ENCODE measurements at regions not wholly inside any gene's neighbourhood (a gene's known extent, or its start where the extent isn't known, plus 50 kb on each side); places are given as distances from the start of the nearest gene placed in this dataset.

DNA sequence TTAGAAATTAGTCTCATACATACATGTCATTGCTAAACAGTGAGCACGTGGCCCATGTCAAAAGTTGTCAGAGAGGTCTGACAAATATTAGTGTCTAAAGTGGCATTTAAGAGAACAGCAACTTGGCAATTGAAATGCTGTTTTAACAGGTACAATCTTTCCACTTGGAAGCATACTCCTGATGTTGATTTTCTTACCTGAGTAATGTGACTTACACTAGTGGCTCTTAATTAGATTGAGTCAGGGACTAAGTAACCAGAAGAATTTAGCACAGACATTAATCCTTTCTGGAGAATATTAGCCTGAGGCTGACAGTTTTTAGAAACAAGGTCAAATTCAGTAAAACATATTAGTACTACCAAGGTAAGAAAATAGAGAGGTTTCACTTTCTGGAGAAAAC is 357.0 kb upstream of the ZNF608 start:
- no peak for DNase-seq

DNA sequence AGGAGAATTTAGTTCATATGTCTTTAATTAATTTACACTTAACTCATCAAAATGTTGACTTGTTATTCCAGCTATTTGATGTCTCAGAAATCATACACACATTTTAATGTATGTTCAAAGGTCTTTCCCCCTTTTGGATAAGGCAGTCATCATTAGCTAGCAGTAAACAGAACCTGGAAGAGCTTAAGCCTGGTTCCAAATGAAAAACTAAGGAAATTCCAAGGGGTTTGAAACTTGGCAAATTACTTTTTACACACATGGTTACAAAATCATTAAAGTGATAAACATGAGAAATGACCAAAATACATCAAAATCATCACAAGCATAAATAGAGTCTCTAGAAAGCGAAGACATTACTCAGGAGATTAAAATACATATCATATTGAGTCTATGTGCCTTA is 359.8 kb upstream of the ZNF608 start:
- DNase-seq: no peak

DNA sequence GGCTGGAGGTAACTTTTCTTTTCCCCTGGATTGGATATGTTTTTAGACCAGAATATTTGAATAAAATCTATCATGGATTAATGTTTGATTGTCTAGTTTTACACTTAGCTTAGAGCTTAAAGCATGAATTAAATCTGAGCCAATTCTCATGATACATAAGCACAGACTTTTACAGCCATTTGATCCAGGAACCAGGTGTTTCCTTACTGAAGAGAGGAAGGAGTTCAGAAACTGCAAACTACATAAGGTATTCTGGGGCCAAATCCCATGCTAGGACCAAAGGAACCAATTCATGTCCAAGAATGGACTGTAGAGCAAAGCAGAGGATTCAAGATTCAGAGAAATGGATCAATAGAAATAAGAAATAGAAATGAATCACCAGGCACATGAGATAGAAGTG is 360.4 kb upstream of the ZNF608 start:
- DNase-seq: no peak

DNA sequence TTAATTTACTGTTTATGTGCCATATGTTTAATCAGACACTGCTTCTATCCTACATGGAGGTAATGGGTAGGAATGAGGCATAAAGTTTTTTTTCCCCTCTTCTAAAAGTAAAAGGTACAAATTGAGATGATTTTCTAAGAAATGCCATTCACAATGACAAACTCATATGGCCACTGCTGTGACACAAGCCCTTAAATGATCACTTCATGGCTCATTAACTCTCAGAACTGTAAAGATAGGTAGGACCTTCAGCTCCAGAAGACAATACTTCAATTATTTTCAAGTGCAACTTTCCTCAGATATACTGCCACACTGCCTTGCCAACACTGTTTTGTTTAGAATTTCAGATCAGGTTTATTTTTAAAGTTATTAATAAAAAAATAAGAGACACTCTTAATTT is 362.9 kb upstream of the ZNF608 start:
- no peak for DNase-seq

DNA sequence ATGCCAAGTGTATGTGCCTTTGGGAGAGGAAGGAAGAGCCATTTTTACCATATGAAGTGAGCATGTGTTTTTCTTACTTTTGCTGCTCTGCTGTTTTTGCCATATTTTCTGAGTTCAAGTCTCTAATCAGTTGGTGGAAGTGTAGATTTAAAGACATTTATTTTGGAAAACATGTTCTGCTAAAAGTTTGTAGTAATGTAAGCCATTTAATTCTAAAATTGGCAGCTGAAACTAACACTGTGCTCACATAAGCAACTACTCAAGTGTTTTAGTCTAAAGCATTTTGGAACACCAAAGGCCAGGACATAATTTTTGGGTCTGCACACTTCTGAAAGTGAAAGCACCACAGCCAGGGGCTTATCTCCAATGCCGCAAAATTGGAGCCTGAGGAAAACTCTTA is 363.4 kb upstream of the ZNF608 start:
- no peak for DNase-seq

DNA sequence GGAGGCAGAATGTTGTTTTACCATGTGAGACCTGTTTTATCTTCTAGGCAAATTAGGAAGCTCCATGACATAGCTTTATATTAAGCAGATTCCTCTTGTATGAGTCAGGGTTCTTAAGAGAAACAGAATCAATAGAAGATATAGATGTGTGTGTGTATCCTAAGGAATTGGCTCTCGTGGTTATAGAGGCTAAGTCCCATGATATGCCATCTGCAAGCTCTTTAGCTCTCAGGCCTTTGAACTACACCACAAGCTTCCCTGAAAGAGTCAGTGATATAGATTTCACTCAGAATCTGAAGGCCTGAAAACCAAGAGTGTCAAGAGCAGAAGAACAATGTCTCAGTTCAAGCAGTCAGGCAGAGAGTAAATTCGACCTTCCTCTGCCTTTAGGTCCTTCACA is 365.8 kb upstream of the ZNF608 start:
- no peak for DNase-seq

DNA sequence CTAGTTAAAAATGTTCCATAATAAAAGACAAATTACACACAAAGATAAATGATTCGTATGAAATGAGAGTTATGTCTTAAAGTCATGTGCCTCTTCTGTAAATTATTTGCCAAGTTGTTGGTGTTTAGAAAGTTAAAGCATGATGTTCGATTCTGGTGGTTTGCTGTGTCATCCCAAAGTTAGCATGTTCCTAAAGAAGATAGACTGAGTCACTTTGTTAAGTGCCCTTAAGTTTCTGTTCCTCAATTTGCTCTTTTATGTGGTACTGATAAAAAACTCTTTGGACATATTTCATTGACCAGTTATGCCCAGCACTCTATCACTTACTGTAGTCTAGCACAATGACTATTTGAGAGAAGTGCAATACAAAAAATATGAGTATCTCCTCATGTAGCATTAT is 366.9 kb upstream of the ZNF608 start:
- DNase-seq: no peak

DNA sequence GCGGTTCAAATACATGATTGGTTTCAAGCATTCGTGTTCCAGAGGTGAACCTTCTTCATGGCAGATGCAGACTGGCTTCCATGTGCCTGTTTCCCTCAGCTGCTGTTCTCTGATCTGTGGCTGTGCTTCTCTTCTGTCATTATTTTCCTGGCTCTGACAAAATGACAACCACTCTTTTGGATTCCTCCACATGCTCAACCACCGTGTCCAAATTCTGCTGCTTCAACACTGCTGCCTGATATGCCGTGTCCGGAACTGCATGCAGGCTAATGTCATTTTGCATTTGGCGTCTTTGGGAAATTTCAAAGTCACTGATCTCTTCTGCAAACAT is 368.7 kb upstream of the ZNF608 start:
- no peak for DNase-seq

DNA sequence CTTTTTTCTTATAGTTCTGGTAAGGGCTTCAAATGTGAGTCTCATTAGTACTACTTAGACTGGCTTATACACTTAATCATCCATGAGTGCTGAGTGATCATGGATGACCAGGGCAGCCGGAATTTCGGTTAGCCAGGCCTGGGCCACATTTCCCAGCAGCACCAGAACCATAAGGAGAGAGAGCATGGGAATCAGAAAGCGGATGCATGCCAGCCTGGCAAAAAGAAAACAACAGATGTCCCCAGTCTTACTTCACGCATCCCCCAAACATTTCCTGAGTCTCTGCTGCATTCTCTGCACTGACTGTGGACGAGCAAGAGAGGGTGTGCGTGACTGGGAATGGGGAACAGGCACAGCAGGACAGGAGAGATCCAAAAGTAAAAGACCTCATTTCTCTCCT is 371.1 kb upstream of the ZNF608 start:
- DNase-seq: no peak

DNA sequence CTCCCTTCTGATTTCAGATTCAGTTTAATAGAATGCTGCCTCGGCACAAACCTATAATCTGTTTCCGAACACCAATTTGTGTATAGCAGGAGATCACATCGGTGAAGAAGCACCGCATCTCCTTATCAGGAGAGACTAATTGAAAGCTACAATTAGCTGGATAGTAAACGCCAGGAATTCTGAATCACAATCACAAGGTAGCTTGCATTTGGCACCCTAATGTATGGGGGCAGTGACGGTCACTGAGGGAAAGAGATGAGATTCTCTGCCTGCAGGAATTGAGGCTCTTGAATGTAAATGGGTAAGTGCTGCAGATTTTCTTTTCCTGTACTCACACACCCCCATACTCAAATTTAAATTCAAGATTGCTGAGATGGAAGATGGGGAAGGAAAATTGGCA is 373.6 kb upstream of the ZNF608 start:
- DNase-seq: no peak

DNA sequence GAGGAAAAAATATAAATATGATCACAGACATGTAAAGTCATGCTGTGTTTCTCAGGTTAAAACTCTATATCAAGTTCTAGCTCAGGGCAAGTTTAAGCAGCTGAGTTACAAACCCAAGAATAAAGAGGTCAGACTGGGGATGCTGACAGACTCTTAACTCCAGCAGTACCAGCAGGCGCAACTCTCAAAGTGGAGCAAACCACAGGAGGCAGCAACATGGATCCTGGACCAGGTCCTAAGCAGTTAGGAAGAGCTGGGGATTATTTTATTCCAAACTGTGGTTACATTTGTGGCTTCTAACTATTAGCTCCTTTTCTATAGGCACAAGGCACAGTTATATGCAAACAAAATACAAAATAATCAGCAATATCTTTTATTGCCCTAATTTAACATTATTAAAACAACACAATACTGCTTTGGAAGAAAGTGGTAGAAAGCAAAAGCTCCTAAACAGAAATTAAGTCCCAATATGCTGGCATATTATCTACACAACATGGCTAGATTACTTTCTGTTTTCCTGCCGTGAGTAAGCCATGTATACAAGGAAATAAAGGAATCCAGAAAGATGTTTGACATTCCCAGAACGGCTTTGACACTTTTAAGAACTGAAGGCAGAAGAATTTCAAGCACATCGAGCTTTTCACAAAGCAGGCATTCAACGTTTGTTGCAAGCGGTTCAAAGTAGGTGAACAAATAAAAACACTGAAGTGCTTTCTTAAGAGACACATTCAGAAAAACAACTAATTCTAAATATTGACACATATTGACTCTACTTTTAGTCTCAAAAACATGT is 378.8 kb upstream of the ZNF608 start:
- no peak for DNase-seq

DNA sequence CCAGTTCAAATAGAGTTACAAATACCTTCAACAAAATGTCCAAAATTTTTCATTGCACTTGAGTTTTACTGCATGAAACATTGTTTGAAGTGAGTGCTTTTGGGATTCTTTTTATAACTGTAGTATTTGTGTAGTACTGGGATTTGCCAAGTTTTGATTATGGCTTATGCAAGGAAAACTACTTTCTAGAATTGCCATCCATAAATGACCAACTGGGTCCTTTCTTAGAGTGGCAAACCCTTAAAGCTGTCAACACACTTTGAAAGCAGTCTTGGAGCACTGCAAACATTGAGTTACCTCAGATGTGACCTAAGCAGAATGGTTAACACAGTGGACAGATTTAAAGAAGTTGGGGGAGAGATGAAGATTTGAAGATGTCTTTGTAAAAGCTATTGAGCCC is 379.6 kb upstream of the ZNF608 start:
- DNase-seq: no peak

DNA sequence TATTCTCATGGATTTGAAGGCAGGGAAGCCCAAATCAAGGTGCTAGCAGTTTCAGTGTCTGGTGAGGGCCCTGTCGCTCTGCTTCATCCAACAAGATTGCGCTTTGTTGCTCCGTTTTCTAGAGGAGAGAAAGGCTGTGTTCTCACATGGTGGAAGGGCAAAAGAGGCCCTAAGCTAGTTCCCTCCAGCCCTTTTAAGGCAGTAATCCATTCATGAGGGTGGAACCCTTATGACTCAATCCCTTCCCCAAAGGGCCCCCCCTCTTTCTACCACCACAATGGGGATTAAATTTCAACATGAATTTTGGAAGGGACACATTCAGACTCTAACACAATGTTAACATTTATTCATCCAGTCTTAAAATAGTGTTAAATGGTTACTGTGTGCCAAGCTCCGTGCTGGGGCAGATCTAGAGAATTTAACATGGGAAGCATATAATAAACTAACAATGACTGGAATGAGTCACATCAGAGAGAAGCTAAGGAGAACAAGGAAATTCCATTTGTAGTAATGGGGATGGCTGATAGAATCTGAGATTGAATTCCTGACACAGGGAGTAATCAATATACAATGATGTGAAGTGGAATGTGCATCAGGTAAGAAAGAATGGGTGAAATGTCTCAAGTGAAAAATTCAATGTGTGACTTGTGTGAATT is 382.8 kb upstream of the ZNF608 start:
- DNase-seq: no peak

DNA sequence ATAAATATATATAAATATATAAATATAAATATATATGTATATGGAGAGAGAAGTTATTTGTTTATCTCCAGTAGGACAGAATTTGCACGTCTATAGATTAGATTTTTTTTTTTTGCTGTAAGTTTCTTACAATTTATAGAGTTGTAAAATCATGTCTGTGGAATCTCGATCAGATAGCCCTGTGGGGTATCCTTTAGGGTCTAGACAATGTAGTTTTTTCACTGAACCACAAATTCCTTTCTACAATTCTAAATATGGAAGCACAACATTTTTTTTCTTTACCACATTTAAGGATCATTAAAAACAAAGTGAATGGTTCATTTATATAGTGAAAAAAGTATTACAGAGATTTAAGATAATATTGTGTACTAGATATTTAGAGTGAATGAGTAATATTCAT is 384.2 kb upstream of the ZNF608 start:
- DNase-seq: no peak

DNA sequence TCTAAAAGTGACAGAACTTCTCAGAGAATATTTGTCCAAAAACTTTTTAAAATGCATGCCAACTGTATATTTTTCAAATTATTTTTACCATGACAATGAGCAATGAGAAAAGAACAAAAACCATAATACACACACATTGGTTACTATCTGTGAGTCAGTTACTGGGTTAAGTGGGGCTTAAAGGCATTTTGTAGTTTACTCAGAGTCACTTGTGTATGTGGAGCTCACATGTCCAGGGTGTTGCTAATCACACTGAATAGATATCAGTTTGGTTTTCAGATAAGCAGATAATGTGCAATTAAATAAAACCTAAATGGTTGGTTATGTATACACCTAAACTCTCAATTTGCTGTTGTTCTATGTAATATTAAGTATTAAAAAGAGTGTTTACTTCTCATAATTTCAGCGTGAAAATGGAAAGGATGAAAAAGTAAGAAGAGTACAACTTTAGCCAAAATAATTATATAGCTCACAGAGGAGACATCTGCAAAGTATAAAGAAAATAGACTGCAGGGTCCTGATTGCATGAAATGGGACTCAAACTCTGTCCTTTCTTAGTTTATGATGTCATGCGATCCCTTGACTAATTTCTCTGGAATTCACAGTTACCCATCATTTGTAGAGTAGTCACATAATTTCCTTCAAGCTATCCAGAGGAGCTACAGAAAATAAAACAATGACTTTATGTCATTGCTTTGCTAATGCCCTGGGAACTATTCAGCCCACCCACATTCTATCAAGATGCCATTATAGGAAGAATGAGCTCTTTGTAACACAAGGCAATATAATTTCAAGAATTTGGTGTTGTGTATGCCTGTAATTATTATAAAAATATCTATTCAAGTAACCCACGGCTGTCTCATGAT is 388.0 kb upstream of the ZNF608 start:
- no peak for DNase-seq

DNA sequence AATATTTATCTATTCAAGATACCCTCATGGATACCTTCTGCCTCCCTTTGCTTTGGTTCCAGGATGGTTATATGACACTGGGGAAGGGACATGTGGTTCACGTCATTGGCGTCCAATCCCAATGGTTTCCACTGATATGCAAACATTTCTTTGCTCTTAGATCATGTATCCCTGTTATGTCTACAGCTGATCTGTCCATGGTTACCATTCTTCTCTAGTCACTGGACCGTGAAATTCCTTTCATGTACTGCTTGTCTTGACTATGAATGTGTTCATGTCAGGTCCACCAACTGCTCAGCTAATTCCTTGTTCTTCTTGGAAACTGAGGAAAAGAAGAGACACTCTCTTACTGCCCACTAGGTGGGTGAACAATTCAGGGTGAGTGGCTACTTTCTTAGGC is 391.1 kb upstream of the ZNF608 start:
- no peak for DNase-seq

DNA sequence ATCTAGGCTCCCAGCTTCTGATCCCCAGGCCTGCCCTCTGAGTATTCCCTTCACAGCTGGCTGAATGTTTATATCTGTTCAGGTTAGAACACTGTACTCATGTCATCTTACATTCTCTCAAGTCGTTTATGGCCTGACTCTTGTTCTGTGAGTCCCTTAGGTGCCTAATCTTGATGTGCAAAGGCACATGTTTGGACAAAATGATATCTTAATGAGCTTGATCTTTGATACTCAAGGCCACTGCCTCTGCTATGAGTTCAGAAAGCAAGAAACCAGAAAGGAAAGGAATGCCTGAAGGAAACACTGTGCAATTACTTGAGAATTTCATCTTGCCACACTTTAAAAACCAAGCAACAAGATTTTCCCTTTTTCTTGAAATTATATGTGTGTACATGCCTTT is 391.8 kb upstream of the ZNF608 start:
- DNase-seq: no peak

DNA sequence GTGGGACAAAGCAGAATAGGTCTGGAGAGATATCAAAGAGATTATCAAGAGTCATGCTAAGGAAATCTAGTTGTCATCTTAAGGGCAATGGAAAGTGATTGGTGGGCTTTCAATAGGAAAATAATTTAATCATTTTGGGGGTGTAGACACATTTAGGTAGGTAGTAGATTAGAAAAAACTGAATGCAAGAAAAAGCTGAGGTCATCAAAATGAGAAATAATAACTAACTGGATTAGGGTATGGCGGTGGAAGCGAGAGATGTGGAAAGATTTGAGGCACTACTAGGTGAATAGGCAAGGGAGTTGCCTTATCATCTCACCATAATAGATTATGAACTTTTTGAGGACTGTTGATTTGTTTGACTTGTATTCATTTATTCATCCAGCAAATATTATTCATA is 393.2 kb upstream of the ZNF608 start:
- no peak for DNase-seq

DNA sequence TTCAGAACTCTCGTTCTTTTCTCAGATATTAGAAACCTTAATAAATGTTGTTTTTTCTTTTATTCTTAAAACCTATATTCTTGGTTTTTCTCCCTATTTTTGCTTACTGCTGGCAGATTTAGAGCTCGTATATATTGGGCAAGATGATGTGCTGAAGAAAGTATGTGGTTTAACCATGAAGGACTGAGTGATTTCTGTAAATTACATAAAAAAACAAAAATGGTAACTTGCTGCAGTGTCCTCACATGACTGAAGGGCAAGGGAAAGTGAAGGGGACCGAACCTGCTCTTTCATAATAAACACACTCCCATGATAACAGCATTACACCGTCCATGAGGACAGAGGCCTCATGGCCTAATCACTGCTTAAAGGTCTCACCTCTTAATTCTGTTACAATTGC is 393.8 kb upstream of the ZNF608 start:
- DNase-seq: no peak

DNA sequence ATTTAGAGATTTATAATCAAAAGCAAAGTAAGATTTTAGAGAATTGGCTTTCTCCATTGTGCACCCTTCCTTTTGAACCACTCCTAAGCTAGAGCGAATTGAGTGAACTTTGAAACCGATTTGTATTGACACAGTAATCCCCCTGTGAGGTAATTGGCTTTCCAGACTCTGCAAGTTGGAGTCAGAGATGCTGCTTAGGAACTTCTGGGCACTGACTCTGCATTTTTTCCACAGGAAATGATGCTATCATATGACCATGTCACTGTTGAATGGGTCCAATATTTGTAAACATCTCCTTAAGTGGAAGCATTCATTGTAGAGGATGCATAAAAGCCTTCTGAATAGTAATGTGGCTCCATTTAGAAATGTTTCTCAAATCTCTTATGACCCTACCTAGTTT is 394.4 kb upstream of the ZNF608 start:
- no peak for DNase-seq

DNA sequence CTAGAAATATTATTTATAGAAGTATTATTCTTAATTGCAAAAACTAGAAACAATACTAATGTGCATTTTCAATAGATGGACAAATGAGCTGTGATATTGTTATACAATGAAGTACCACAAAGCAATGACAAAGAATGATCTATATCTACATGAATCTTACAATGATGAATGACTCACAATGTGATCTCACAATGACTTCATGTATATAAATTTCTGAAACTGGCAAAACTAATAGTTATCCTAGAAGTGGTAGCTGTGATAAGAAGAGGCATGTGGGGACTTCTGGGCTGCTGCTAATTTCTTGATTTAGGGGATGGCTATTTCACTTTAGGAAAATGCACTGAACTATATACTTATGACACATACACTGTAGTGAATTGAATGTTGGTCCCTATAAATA is 396.0 kb upstream of the ZNF608 start:
- no peak for DNase-seq

DNA sequence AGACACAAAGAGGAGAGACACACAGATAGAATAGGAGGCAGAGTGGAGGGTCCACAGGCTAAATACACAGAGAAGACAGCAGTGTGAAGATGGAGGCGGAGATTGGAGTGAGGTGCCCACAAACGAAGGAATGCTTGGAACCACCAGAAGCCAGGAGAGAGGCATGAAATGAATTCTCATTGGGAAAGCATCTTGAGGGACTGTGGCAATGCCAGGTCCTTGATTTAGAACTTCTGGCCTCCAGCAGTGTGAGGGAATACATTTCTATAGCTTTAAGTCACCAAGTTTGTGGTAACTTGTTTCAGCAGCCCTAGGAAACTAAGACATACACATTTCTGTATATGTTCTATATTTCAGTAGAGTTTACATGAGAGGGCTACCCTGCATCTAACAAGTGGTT is 396.6 kb upstream of the ZNF608 start:
- no peak for DNase-seq

DNA sequence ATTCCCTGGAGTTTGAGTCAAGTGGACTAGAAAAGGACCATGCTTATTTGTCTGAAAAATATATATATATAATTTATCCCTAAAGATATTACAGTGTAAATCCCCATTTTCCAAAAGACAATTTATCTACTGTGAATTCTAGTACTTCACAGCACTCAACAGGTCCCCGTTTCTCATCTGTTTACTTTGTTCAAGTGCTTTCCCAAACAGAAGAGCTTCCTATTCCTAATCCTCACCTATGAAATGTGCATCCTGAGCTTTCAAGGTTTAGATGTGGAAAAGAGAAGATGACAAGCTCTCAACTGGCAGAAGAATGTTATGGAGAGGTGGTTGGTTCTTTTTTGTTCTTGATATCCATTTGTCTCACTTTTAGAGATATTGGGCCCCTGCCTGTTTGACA is 401.6 kb upstream of the ZNF608 start:
- no peak for DNase-seq

DNA sequence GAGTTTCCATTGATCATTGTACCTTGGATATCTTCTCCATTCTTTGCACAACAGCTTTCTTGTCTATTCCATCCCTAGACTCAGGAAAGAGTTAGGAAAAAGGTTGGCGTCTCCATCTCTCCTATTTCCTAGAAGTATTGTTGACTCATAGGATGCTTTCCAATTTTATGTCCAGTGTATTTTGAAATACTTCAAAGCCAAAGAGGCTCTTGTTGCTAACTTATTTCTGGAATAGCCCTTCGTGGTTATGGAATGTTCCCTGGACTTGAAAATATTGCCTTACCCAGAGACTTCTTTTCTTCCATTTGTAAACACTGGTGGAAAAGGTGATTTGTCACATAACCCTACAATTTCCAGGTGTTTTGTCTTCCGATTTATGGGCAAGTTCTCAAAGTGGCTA is 402.3 kb upstream of the ZNF608 start:
- DNase-seq: no peak
